ENCODE measurements at regions not wholly inside any gene's neighbourhood (a gene's known extent, or its start where the extent isn't known, plus 50 kb on each side); places are given as distances from the start of the nearest gene placed in this dataset.

- Histone ChIP-seq H2BK15ac (ENCODE audit: low read length) (no peak overlapping the region), H3K4me3 (ENCODE audit: low read length in 2 of 2) (no peak overlapping the region), H2BK5ac (ENCODE audit: low read length) (no peak overlapping the region), H3K14ac (ENCODE audit: low read length) (no peak overlapping the region), H2BK12ac (ENCODE audit: low read length) (no peak overlapping the region), H3K9me3 (replicated peaks in 1 of 2; ENCODE audit: control insufficient read depth in 2 of 2, insufficient read depth in 1 of 2, low read depth in 1 of 2, low read length in 2 of 2) (no peaks in the 10 kb centered on the region), H4K91ac (ENCODE audit: low read depth, low read length, poor library complexity) (no peak overlapping the region), H3K4me2 (ENCODE audit: insufficient read depth, low read length, poor library complexity, severe bottlenecking) (no peak overlapping the region), H3K4me1 (ENCODE audit: control insufficient read depth in 2 of 2, insufficient read depth in 1 of 2, low read depth in 1 of 2, low read length in 2 of 2) (no peaks in the 10 kb centered on the region), H3K36me3 (replicated peaks in 1 of 2; ENCODE audit: control insufficient read depth in 2 of 2, insufficient read depth in 2 of 2, low read length in 2 of 2) (no peaks in the 10 kb centered on the region), H3K27ac (replicated peaks; ENCODE audit: low read length) (no peak overlapping the region), H2BK120ac (ENCODE audit: low read depth, low read length) (no peak overlapping the region), H2AFZ (ENCODE audit: low read length) (no peak overlapping the region), H3K79me1 (ENCODE audit: low read depth, low read length) (no peaks in the 10 kb centered on the region), H3K4ac (ENCODE audit: low read length) (no peak overlapping the region), H3K18ac (ENCODE audit: low read length) (no peak overlapping the region), H3K9ac (ENCODE audit: low read depth, low read length, poor library complexity) (no peak overlapping the region), H4K8ac (ENCODE audit: low read depth, low read length) (no peak overlapping the region), H2AK5ac (ENCODE audit: low read depth, low read length) (no peak overlapping the region), H3K23ac (ENCODE audit: low read depth, low read length, poor library complexity) (no peak overlapping the region), H3K27me3 (ENCODE audit: control insufficient read depth in 3 of 3, insufficient read depth in 3 of 3, low read depth in 1 of 3, low read length in 3 of 3) (peaks cover 0 to 38% (median 0%) of the 10 kb centered on the region in 3 experiments)
- WGBS, 2 donors (ENCODE audit: extremely low coverage in 2 of 2, insufficient read length in 2 of 2, insufficient replicate concordance in 1 of 2), result no CpG with 5 or more reads among the region's 6 CpGs
- DNase-seq (ENCODE audit: low spot score), result no peak
Measured at GRCh38 chr2:64780041-64780440, 126.3 kb upstream of the SERTAD2 start.

- Histone ChIP-seq H2AFZ (ENCODE audit: low read length) (no peak overlapping the region), H3K9ac (ENCODE audit: low read depth, low read length, poor library complexity) (no peak overlapping the region), H3K36me3 (replicated peaks in 1 of 2; ENCODE audit: control insufficient read depth in 2 of 2, insufficient read depth in 2 of 2, low read length in 2 of 2) (no peaks in the 10 kb centered on the region), H3K4me2 (ENCODE audit: insufficient read depth, low read length, poor library complexity, severe bottlenecking) (no peak overlapping the region), H3K4me1 (ENCODE audit: control insufficient read depth in 2 of 2, insufficient read depth in 1 of 2, low read depth in 1 of 2, low read length in 2 of 2) (no peaks in the 10 kb centered on the region), H3K27ac (replicated peaks; ENCODE audit: low read length) (no peak overlapping the region), H3K27me3 (ENCODE audit: control insufficient read depth in 3 of 3, insufficient read depth in 3 of 3, low read depth in 1 of 3, low read length in 3 of 3) (peaks cover 0 to 38% (median 0%) of the 10 kb centered on the region in 3 experiments), H4K8ac (ENCODE audit: low read depth, low read length) (no peak overlapping the region), H3K14ac (ENCODE audit: low read length) (no peak overlapping the region), H2BK12ac (ENCODE audit: low read length) (no peak overlapping the region), H3K9me3 (replicated peaks in 1 of 2; ENCODE audit: control insufficient read depth in 2 of 2, insufficient read depth in 1 of 2, low read depth in 1 of 2, low read length in 2 of 2) (no peaks in the 10 kb centered on the region), H3K4me3 (ENCODE audit: low read length in 2 of 2) (no peak overlapping the region), H3K4ac (ENCODE audit: low read length) (no peak overlapping the region), H2BK120ac (ENCODE audit: low read depth, low read length) (no peak overlapping the region), H3K79me1 (ENCODE audit: low read depth, low read length) (no peaks in the 10 kb centered on the region), H2BK5ac (ENCODE audit: low read length) (no peak overlapping the region), H4K91ac (ENCODE audit: low read depth, low read length, poor library complexity) (no peak overlapping the region), H2AK5ac (ENCODE audit: low read depth, low read length) (no peak overlapping the region), H3K18ac (ENCODE audit: low read length) (no peak overlapping the region), H2BK15ac (ENCODE audit: low read length) (no peak overlapping the region), H3K23ac (ENCODE audit: low read depth, low read length, poor library complexity) (no peak overlapping the region)
- DNase-seq (ENCODE audit: low spot score), result no peak
- no CpG with 5 or more reads among the region's 2 CpGs for WGBS, 2 donors (ENCODE audit: extremely low coverage in 2 of 2, insufficient read length in 2 of 2, insufficient replicate concordance in 1 of 2)
Measured at GRCh38 chr2:64781711-64782390, 128.1 kb upstream of the SERTAD2 start.

GRCh38 chr2:64784168-64785061, 130.7 kb upstream of the SERTAD2 start:
- Histone ChIP-seq H2BK120ac (ENCODE audit: low read depth, low read length) (no peak overlapping the region), H3K9ac (ENCODE audit: low read depth, low read length, poor library complexity) (peak overlapping the region; percentile 54), H4K8ac (ENCODE audit: low read depth, low read length) (peak overlapping the region; percentile 43), H3K4me2 (ENCODE audit: insufficient read depth, low read length, poor library complexity, severe bottlenecking) (no peak overlapping the region), H2AFZ (ENCODE audit: low read length) (no peak overlapping the region), H2BK5ac (ENCODE audit: low read length) (no peak overlapping the region), H3K4me3 (ENCODE audit: low read length in 2 of 2) (no peak overlapping the region), H3K27ac (replicated peaks; ENCODE audit: low read length) (no peak overlapping the region), H3K23ac (ENCODE audit: low read depth, low read length, poor library complexity) (peak overlapping the region; percentile 0), H3K14ac (ENCODE audit: low read length) (peak overlapping the region; percentile 42), H3K79me1 (ENCODE audit: low read depth, low read length) (no peaks in the 10 kb centered on the region), H4K91ac (ENCODE audit: low read depth, low read length, poor library complexity) (no peak overlapping the region), H2BK15ac (ENCODE audit: low read length) (no peak overlapping the region), H3K18ac (ENCODE audit: low read length) (peak overlapping the region; percentile 62), H3K9me3 (replicated peaks in 1 of 2; ENCODE audit: control insufficient read depth in 2 of 2, insufficient read depth in 1 of 2, low read depth in 1 of 2, low read length in 2 of 2) (no peaks in the 10 kb centered on the region), H3K4ac (ENCODE audit: low read length) (no peak overlapping the region), H2BK12ac (ENCODE audit: low read length) (peak overlapping the region; percentile 24), H2AK5ac (ENCODE audit: low read depth, low read length) (peak overlapping the region; percentile 30), H3K36me3 (replicated peaks in 1 of 2; ENCODE audit: control insufficient read depth in 2 of 2, insufficient read depth in 2 of 2, low read length in 2 of 2) (no peaks in the 10 kb centered on the region), H3K27me3 (ENCODE audit: control insufficient read depth in 3 of 3, insufficient read depth in 3 of 3, low read depth in 1 of 3, low read length in 3 of 3) (peaks cover 0 to 31% (median 0%) of the 10 kb centered on the region in 3 experiments), H3K4me1 (ENCODE audit: control insufficient read depth in 2 of 2, insufficient read depth in 1 of 2, low read depth in 1 of 2, low read length in 2 of 2) (no peaks in the 10 kb centered on the region)
- no CpG with 5 or more reads among the region's 14 CpGs for WGBS, 2 donors (ENCODE audit: extremely low coverage in 2 of 2, insufficient read length in 2 of 2, insufficient replicate concordance in 1 of 2)
- no peak for DNase-seq (ENCODE audit: low spot score)

GRCh38 chr2:64785245-64785644, 131.5 kb upstream of the SERTAD2 start:
- H2BK15ac ChIP-seq (ENCODE audit: low read length), result no peak overlapping the region
- H4K8ac ChIP-seq (ENCODE audit: low read depth, low read length), result no peak overlapping the region
- H2AK5ac ChIP-seq (ENCODE audit: low read depth, low read length), result peak overlapping the region; percentile 30
- no peaks in the 10 kb centered on the region for H3K4me1 ChIP-seq (ENCODE audit: control insufficient read depth in 2 of 2, insufficient read depth in 1 of 2, low read depth in 1 of 2, low read length in 2 of 2)
- H2AFZ ChIP-seq (ENCODE audit: low read length), result no peak overlapping the region
- H2BK120ac ChIP-seq (ENCODE audit: low read depth, low read length), result no peak overlapping the region
- H3K18ac ChIP-seq (ENCODE audit: low read length), result no peak overlapping the region
- no peak overlapping the region for H3K27ac ChIP-seq (replicated peaks; ENCODE audit: low read length)
- no peak overlapping the region for H3K4me3 ChIP-seq (ENCODE audit: low read length in 2 of 2)
- DNase-seq (ENCODE audit: low spot score), result no peak
- no peak overlapping the region for H3K4ac ChIP-seq (ENCODE audit: low read length)
- H2BK12ac ChIP-seq (ENCODE audit: low read length), result no peak overlapping the region
- H3K79me1 ChIP-seq (ENCODE audit: low read depth, low read length), result no peaks in the 10 kb centered on the region
- no CpG with 5 or more reads among the region's 3 CpGs for WGBS, 2 donors (ENCODE audit: extremely low coverage in 2 of 2, insufficient read length in 2 of 2, insufficient replicate concordance in 1 of 2)
- no peak overlapping the region for H3K14ac ChIP-seq (ENCODE audit: low read length)
- H3K27me3 ChIP-seq (ENCODE audit: control insufficient read depth in 3 of 3, insufficient read depth in 3 of 3, low read depth in 1 of 3, low read length in 3 of 3), result peaks cover 0 to 31% (median 0%) of the 10 kb centered on the region in 3 experiments
- no peaks in the 10 kb centered on the region for H3K9me3 ChIP-seq (replicated peaks in 1 of 2; ENCODE audit: control insufficient read depth in 2 of 2, insufficient read depth in 1 of 2, low read depth in 1 of 2, low read length in 2 of 2)
- H3K36me3 ChIP-seq (replicated peaks in 1 of 2; ENCODE audit: control insufficient read depth in 2 of 2, insufficient read depth in 2 of 2, low read length in 2 of 2), result no peaks in the 10 kb centered on the region
- H3K9ac ChIP-seq (ENCODE audit: low read depth, low read length, poor library complexity), result no peak overlapping the region
- no peak overlapping the region for H2BK5ac ChIP-seq (ENCODE audit: low read length)
- H4K91ac ChIP-seq (ENCODE audit: low read depth, low read length, poor library complexity), result no peak overlapping the region
- H3K23ac ChIP-seq (ENCODE audit: low read depth, low read length, poor library complexity), result no peak overlapping the region
- no peak overlapping the region for H3K4me2 ChIP-seq (ENCODE audit: insufficient read depth, low read length, poor library complexity, severe bottlenecking)
